Thyroid gland (tissue), 4 donors: ENCODE measurements at regions not wholly inside any gene's neighbourhood (a gene's known extent, or its start where the extent isn't known, plus 50 kb on each side); places are given as distances from the start of the nearest gene placed in this dataset.

Source experiments
- CTCF ChIP-seq, 6 experiments: fragments of 200-600 bp in 3 of 6; fragments of 450-650 bp in 3 of 6; sonication (generic) in 3 of 6; IDR thresholded peaks; one replicate each; pipeline ENCODE4 v1.5.1; 2016 to 2019; ENCODE audit warnings: antibody characterized with exemption in 6 of 6, mild to moderate bottlenecking in 2 of 6, inconsistent platforms in 1 of 6, moderate library complexity in 1 of 6
- POLR2A ChIP-seq, 2 donors: fragments of 450-650 bp; IDR thresholded peaks; one replicate each; pipeline ENCODE4 v1.6.1; 2017; ENCODE audit warnings: antibody characterized with exemption in 2 of 2, mild to moderate bottlenecking in 2 of 2, moderate library complexity in 1 of 2

GRCh38 chr6:11412011-11412424 is 125.5 kb upstream of the TMEM170B start:
- TF ChIP-seq CTCF (IDR thresholded peaks at IDR 0.05) (no peak), POLR2A (IDR thresholded peaks at IDR 0.05) (no peak)
